ENCODE measurements at regions not wholly inside any gene's neighbourhood (a gene's known extent, or its start where the extent isn't known, plus 50 kb on each side); places are given as distances from the start of the nearest gene placed in this dataset.
"Not testable (repeated sequence)": the region's sequence is repeated elsewhere in the genome, so short reads cannot be mapped to it uniquely, and the experiment has no call there.

DNA sequence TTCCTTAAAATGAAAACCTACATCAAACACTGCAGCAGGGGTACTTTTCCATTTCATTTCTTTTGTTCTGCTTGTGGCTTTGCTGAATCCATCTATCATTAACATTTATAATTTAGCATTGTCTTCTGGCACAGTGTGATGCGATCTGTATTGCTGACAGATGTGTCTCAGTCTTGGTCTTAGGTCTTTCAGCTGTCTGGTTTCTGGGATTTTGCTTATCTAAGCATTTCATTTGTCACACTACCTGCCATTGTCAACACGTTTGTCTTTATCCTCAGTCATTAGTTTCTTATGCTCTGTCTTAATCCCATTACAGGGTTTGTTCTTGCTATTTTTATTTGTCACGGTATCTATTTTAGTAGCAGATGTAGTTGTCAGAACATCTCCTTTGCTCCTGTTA lies 303.1 kb downstream of the IZUMO3 start:
- Histone ChIP-seq H3K27ac (no peak overlapping the region), H2AFZ (no peak overlapping the region), H3K4me1 (ENCODE audit: insufficient read depth) (no peaks in the 10 kb centered on the region), H3F3A (ENCODE audit: insufficient read depth) (no peaks in the 10 kb centered on the region), H3K4me3 (no peak overlapping the region), H3K27me3 (replicated peaks; ENCODE audit: insufficient read depth) (no peaks in the 10 kb centered on the region), H4K20me1 (ENCODE audit: insufficient read depth) (no peaks in the 10 kb centered on the region), H3K9ac (no peak overlapping the region), H3K9me2 (ENCODE audit: insufficient read depth) (no peaks in the 10 kb centered on the region), H3K79me2 (ENCODE audit: insufficient read depth) (no peaks in the 10 kb centered on the region), H3K9me3 (ENCODE audit: low read depth) (no peaks in the 10 kb centered on the region), H3K4me2 (ENCODE audit: unreplicated experiment) (no peak overlapping the region), H3K36me3 (ENCODE audit: low read depth) (no peaks in the 10 kb centered on the region)
- WGBS, 2 experiments (ENCODE audit: low coverage in 1 of 2, low lambda C conversion rate in 2 of 2, missing lambda C conversion rate in 2 of 2): 1 to 2% methylated on average over 3 of the region's 3 CpGs
- no peak for DNase-seq
- in situ Hi-C loops (cut with MboI): no loop called here
- no peak for TF ChIP-seq EZH2phosphoT487 (IDR thresholded peaks at IDR 0.05; ENCODE audit: insufficient read depth, low read depth)
- TF ChIP-seq EZH2 (IDR thresholded peaks at IDR 0.05; ENCODE audit: insufficient read depth, poor library complexity, severe bottlenecking): no peak

DNA sequence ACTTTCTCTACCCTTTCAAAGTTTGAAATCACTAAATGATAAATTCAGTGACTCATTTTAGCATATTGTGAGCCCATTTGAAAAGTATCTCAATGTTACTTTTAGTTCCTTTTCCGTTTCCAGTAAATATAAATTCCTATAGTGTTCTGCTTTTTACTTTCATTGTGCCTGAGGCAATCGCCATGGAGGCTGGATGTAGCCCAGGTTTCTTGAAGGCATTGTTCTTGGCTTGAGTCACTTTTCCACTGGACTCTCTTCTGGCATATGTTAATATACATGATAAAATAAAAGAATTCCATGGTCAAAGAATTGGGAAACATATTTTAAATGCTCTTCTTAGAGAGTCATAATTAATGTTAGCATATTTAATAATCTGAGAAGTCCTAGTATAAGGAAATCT lies 327.0 kb downstream of the IZUMO3 start:
- H3K9me3 ChIP-seq (ENCODE audit: low read depth): no peaks in the 10 kb centered on the region
- 16 to 20% methylated on average over 2 of the region's 2 CpGs for WGBS, 2 experiments (ENCODE audit: low coverage in 1 of 2, low lambda C conversion rate in 2 of 2, missing lambda C conversion rate in 2 of 2)
- H3K9me2 ChIP-seq (ENCODE audit: insufficient read depth): no peaks in the 10 kb centered on the region
- no peak overlapping the region for H3K4me2 ChIP-seq (ENCODE audit: unreplicated experiment)
- no peaks in the 10 kb centered on the region for H4K20me1 ChIP-seq (ENCODE audit: insufficient read depth)
- no peaks in the 10 kb centered on the region for H3K4me1 ChIP-seq (ENCODE audit: insufficient read depth)
- H3K9ac ChIP-seq: no peak overlapping the region
- no peaks in the 10 kb centered on the region for H3K36me3 ChIP-seq (ENCODE audit: low read depth)
- no peaks in the 10 kb centered on the region for H3K79me2 ChIP-seq (ENCODE audit: insufficient read depth)
- H3K27me3 ChIP-seq (replicated peaks; ENCODE audit: insufficient read depth): no peaks in the 10 kb centered on the region
- no peak overlapping the region for H3K27ac ChIP-seq
- no peak for TF ChIP-seq EZH2 (IDR thresholded peaks at IDR 0.05; ENCODE audit: insufficient read depth, poor library complexity, severe bottlenecking)
- no peak for TF ChIP-seq EZH2phosphoT487 (IDR thresholded peaks at IDR 0.05; ENCODE audit: insufficient read depth, low read depth)
- no peaks in the 10 kb centered on the region for H3F3A ChIP-seq (ENCODE audit: insufficient read depth)
- DNase-seq: no peak
- H3K4me3 ChIP-seq: no peak overlapping the region
- in situ Hi-C loops (cut with MboI): no loop called here
- no peak overlapping the region for H2AFZ ChIP-seq

DNA sequence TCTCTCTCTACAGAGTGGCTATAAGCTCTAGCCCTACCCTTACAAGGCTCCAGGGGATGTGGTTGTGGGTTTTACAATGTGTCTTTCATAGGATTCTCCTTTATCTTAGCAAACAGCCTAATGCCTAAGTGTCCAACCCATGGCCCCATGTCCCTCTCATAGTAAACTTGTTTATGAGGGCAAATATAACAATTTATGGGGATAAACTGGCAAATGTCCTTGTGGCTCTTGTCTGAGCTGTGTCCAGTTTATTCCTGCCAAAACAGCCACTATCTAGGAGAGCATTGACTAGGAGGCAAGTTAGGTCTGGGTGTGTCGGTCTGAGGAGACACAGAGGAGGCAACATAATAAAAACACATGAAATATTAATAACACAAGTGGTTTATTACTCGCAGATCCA lies 335.1 kb downstream of the IZUMO3 start:
- WGBS, 2 experiments (ENCODE audit: low coverage in 1 of 2, low lambda C conversion rate in 2 of 2, missing lambda C conversion rate in 2 of 2): 4 to 20% methylated on average over 2 of the region's 2 CpGs
- Histone ChIP-seq H3K36me3 (ENCODE audit: low read depth) (no peaks in the 10 kb centered on the region), H3K9me2 (ENCODE audit: insufficient read depth) (no peaks in the 10 kb centered on the region), H2AFZ (no peak overlapping the region), H3F3A (ENCODE audit: insufficient read depth) (no peaks in the 10 kb centered on the region), H3K9me3 (ENCODE audit: low read depth) (no peaks in the 10 kb centered on the region), H3K4me2 (ENCODE audit: unreplicated experiment) (no peak overlapping the region), H3K79me2 (ENCODE audit: insufficient read depth) (no peaks in the 10 kb centered on the region), H3K9ac (no peak overlapping the region), H3K4me1 (ENCODE audit: insufficient read depth) (no peaks in the 10 kb centered on the region), H3K27me3 (replicated peaks; ENCODE audit: insufficient read depth) (no peaks in the 10 kb centered on the region), H3K27ac (no peak overlapping the region), H3K4me3 (no peak overlapping the region), H4K20me1 (ENCODE audit: insufficient read depth) (no peaks in the 10 kb centered on the region)
- DNase-seq: no peak
- TF ChIP-seq EZH2 (IDR thresholded peaks at IDR 0.05; ENCODE audit: insufficient read depth, poor library complexity, severe bottlenecking) (no peak), EZH2phosphoT487 (IDR thresholded peaks at IDR 0.05; ENCODE audit: insufficient read depth, low read depth) (no peak)
- in situ Hi-C loops (cut with MboI): no loop called here

DNA sequence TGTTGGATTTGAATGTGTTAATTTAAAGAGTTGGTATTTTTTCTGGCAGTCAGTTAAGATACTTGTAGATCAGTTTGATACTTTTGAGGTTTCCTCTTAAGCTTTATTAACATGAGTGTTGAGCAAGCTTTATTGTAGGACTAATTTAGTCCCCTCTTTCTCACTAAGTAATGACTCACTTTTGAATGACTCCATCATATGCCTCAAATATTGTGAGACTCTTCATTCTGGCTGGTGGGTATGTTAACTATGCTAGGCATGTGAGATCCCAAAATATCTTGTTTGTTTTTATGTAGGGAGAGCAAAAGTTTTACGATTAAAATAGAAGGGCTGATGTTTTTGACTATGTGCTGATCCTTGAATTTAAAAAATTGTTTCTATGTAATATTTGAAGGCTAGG lies 355.7 kb downstream of the IZUMO3 start:
- H3K4me3 ChIP-seq: no peak overlapping the region
- H2AFZ ChIP-seq: no peak overlapping the region
- no peak for DNase-seq
- WGBS, 2 experiments (ENCODE audit: low coverage in 1 of 2, low lambda C conversion rate in 2 of 2, missing lambda C conversion rate in 2 of 2): 33 to 60% methylated on average over 1 of the region's 1 CpG
- no peaks in the 10 kb centered on the region for H3F3A ChIP-seq (ENCODE audit: insufficient read depth)
- H3K4me2 ChIP-seq (ENCODE audit: unreplicated experiment): no peak overlapping the region
- no peaks in the 10 kb centered on the region for H3K27me3 ChIP-seq (replicated peaks; ENCODE audit: insufficient read depth)
- no peak for TF ChIP-seq EZH2phosphoT487 (IDR thresholded peaks at IDR 0.05; ENCODE audit: insufficient read depth, low read depth)
- no peak for TF ChIP-seq EZH2 (IDR thresholded peaks at IDR 0.05; ENCODE audit: insufficient read depth, poor library complexity, severe bottlenecking)
- no peaks in the 10 kb centered on the region for H3K36me3 ChIP-seq (ENCODE audit: low read depth)
- H3K9ac ChIP-seq: no peak overlapping the region
- no peaks in the 10 kb centered on the region for H3K9me2 ChIP-seq (ENCODE audit: insufficient read depth)
- in situ Hi-C loops (cut with MboI): no loop called here
- no peaks in the 10 kb centered on the region for H4K20me1 ChIP-seq (ENCODE audit: insufficient read depth)
- H3K9me3 ChIP-seq (ENCODE audit: low read depth): no peaks in the 10 kb centered on the region
- no peaks in the 10 kb centered on the region for H3K79me2 ChIP-seq (ENCODE audit: insufficient read depth)
- no peak overlapping the region for H3K27ac ChIP-seq
- H3K4me1 ChIP-seq (ENCODE audit: insufficient read depth): no peaks in the 10 kb centered on the region

DNA sequence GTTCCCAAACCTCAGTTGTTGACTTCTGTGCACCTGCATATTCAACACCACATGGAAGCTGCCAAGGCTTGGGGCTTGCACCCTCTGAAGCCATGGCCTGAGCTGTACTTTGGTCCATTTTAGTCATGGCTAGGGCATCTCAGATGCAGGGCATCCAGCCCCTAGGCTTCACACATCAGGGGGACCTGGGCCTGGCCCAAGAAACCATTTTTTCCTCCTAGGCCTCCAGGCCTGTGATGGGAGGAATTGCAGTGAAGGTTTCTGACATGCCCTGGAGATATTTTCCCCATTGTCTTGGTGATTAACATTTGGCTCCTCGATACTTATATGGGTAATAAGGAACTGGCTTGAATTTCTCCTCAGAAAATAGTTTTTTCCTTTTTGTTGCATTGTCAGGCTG lies 354.5 kb upstream of the ELAVL2 start:
- H3F3A ChIP-seq (ENCODE audit: insufficient read depth); H3K79me2 ChIP-seq (ENCODE audit: insufficient read depth); H3K36me3 ChIP-seq (ENCODE audit: low read depth); H3K27me3 ChIP-seq (replicated peaks; ENCODE audit: insufficient read depth); H3K4me1 ChIP-seq (ENCODE audit: insufficient read depth); H2AFZ ChIP-seq; in situ Hi-C loops (cut with MboI); H4K20me1 ChIP-seq (ENCODE audit: insufficient read depth); H3K9me2 ChIP-seq (ENCODE audit: insufficient read depth); H3K9me3 ChIP-seq (ENCODE audit: low read depth); H3K4me2 ChIP-seq (ENCODE audit: unreplicated experiment); H3K27ac ChIP-seq; H3K4me3 ChIP-seq; H3K9ac ChIP-seq; DNase-seq: not testable (repeated sequence)
- WGBS, 2 experiments (ENCODE audit: low coverage in 1 of 2, low lambda C conversion rate in 2 of 2, missing lambda C conversion rate in 2 of 2): 0% methylated on average over 1 of the region's 1 CpG
